ENCODE measurements at regions not wholly inside any gene's neighbourhood (a gene's known extent, or its start where the extent isn't known, plus 50 kb on each side); places are given as distances from the start of the nearest gene placed in this dataset.

GRCh38 chr12:16901946-16902345 is 296.0 kb upstream of the LMO3 start:
- Histone ChIP-seq H4K20me1 (replicated peaks; ENCODE audit: control insufficient read depth, insufficient read depth, low read length) (no peaks in the 10 kb centered on the region), H3K4me3 (no peak overlapping the region), H2AFZ (ENCODE audit: low read depth, low read length) (no peak overlapping the region), H3K4me1 (replicated peaks in 1 of 2; ENCODE audit: control insufficient read depth in 2 of 2, insufficient read depth in 2 of 2, low read length in 2 of 2) (no peaks in the 10 kb centered on the region), H3K27me3 (ENCODE audit: control insufficient read depth in 2 of 2, insufficient read depth in 2 of 2, low read length in 2 of 2) (no peaks in the 10 kb centered on the region), H3K79me2 (ENCODE audit: control insufficient read depth, insufficient read depth, low read length) (no peaks in the 10 kb centered on the region), H3K9me1 (ENCODE audit: control insufficient read depth, insufficient read depth, low read length) (no peaks in the 10 kb centered on the region), H3K9ac (ENCODE audit: insufficient read depth in 1 of 2, low read depth in 2 of 2, low read length in 2 of 2) (no peak overlapping the region), H3K27ac (ENCODE audit: extremely low read depth, low read depth, low read length) (no peak overlapping the region), H3K9me3 (replicated peaks; ENCODE audit: control insufficient read depth, insufficient read depth, low read depth, low read length) (no peaks in the 10 kb centered on the region), H3K4me2 (ENCODE audit: insufficient read depth, low read length) (no peak overlapping the region), H3K36me3 (ENCODE audit: control insufficient read depth, insufficient read depth, low read length) (no peaks in the 10 kb centered on the region)
- intact Hi-C loops (cut with micrococcal nuclease) (no loop called here), in situ Hi-C loops (cut with MboI) (no loop called here)
- 0% methylated on average over 3 of the region's 3 CpGs for WGBS (ENCODE audit: insufficient coverage, low coverage, missing lambda C conversion rate)
- POLR2A ChIA-PET, result no interaction called here
- ATAC-seq, result no peak
- DNase-seq (ENCODE audit: extremely low read depth in 1 of 4, low spot score in 3 of 4), result no peak
- no peak for FAIRE-seq
- TF ChIP-seq THAP7 (CRISPR knock-in tag; IDR thresholded peaks at IDR 0.05) (no peak), CSDE1 (IDR thresholded peaks at IDR 0.05) (no peak), EHMT2 (IDR thresholded peaks at IDR 0.05) (no peak), SP1 (CRISPR knock-in tag; IDR thresholded peaks at IDR 0.05) (no peak), MCM3 (IDR thresholded peaks at IDR 0.05) (no peak)
- BruUV-seq (replicated peaks), result no TSS peak
- CTCF ChIA-PET (ENCODE audit: low intra/inter-chr PET ratio), result no interaction called here

GRCh38 chr12:16893426-16893825 is 287.5 kb upstream of the LMO3 start:
- H3K9me1 ChIP-seq (ENCODE audit: control insufficient read depth, insufficient read depth, low read length), result no peaks in the 10 kb centered on the region
- in situ Hi-C loops (cut with MboI), result no loop called here
- no peaks in the 10 kb centered on the region for H4K20me1 ChIP-seq (replicated peaks; ENCODE audit: control insufficient read depth, insufficient read depth, low read length)
- no peak overlapping the region for H3K4me2 ChIP-seq (ENCODE audit: insufficient read depth, low read length)
- ChIA-PET CTCF (ENCODE audit: low intra/inter-chr PET ratio) (no interaction called here), POLR2A (no interaction called here)
- intact Hi-C loops (cut with micrococcal nuclease), result no loop called here
- no TSS peak for BruUV-seq (replicated peaks)
- no peak overlapping the region for H2AFZ ChIP-seq (ENCODE audit: low read depth, low read length)
- no peak overlapping the region for H3K27ac ChIP-seq (ENCODE audit: extremely low read depth, low read depth, low read length)
- no peak overlapping the region for H3K9ac ChIP-seq (ENCODE audit: insufficient read depth in 1 of 2, low read depth in 2 of 2, low read length in 2 of 2)
- WGBS (ENCODE audit: insufficient coverage, low coverage, missing lambda C conversion rate), result 37% methylated on average over 14 of the region's 14 CpGs
- H3K9me3 ChIP-seq (replicated peaks; ENCODE audit: control insufficient read depth, insufficient read depth, low read depth, low read length), result no peaks in the 10 kb centered on the region
- DNase-seq (ENCODE audit: extremely low read depth in 1 of 4, low spot score in 3 of 4) (no peak), FAIRE-seq (no peak), ATAC-seq (no peak)
- TF ChIP-seq SUPT5H (IDR thresholded peaks at IDR 0.05) (no peak), ZNF584 (CRISPR knock-in tag; IDR thresholded peaks at IDR 0.05; ENCODE audit: low read depth) (no peak), ZSCAN29 (IDR thresholded peaks at IDR 0.05) (no peak), HNRNPL (IDR thresholded peaks at IDR 0.05; ENCODE audit: low read depth, low read length) (no peak), CEBPG (CRISPR knock-in tag; IDR thresholded peaks at IDR 0.05) (no peak), CEBPG (tag; conservative IDR thresholded peaks at IDR 0.05 in 1 of 2, IDR thresholded peaks at IDR 0.05 in 1 of 2) (no peak), POLR2G (IDR thresholded peaks at IDR 0.05; ENCODE audit: low read depth, low read length) (no peak), VEZF1 (CRISPR knock-in tag; IDR thresholded peaks at IDR 0.05) (no peak), NFIX (CRISPR knock-in tag; IDR thresholded peaks at IDR 0.05; ENCODE audit: low read depth) (no peak), ZNF224 (CRISPR knock-in tag; IDR thresholded peaks at IDR 0.05) (no peak)
- H3K79me2 ChIP-seq (ENCODE audit: control insufficient read depth, insufficient read depth, low read length), result no peaks in the 10 kb centered on the region
- H3K36me3 ChIP-seq (ENCODE audit: control insufficient read depth, insufficient read depth, low read length), result no peaks in the 10 kb centered on the region
- H3K4me3 ChIP-seq, result no peak overlapping the region
- no peaks in the 10 kb centered on the region for H3K4me1 ChIP-seq (replicated peaks in 1 of 2; ENCODE audit: control insufficient read depth in 2 of 2, insufficient read depth in 2 of 2, low read length in 2 of 2)
- no peaks in the 10 kb centered on the region for H3K27me3 ChIP-seq (ENCODE audit: control insufficient read depth in 2 of 2, insufficient read depth in 2 of 2, low read length in 2 of 2)

Measured in K562 (cell line).